Hypothalamus (tissue), 51 donors: ENCODE measurements at regions not wholly inside any gene's neighbourhood (a gene's known extent, or its start where the extent isn't known, plus 50 kb on each side); places are given as distances from the start of the nearest gene placed in this dataset.
"Not testable (repeated sequence)": the region's sequence is repeated elsewhere in the genome, so short reads cannot be mapped to it uniquely, and the experiment has no call there.

ENCODE experiments used
- DNase-seq, 51 donors: peaks; one replicate each; lab custom pipeline; 2025; lab: John Stamatoyannopoulos, UW

DNA sequence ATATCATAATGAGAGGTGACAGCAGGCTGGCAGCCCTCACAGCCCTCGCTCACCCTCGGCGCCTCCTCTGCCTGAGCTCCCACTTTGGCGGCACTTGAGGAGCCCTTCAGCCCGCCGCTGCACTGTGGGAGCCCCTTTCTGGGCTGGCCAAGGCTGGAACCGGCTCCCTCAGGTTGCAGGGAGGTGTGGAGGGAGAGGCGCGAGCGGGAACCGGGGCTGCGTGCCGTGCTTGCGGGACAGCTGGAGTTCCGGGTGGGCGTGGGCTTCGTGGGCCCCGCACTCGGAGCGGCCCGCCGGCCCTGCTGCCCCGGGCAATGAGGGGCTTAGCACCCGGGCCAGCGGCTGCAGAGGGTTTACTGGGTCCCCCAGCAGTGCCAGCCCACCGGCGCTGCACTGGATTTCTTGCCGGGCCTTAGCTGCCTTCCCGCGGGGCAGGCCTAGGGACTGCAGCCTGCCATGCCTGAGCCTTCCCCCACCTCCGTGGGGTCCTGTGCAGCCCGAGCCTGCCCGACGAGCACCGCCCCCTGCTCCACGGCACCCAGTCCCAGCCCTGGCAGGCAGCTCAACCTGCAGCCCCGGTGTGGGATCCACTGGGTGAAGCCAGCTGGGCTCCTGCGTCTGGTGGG lies 147.7 kb downstream of the TLR4 start:
- not testable (repeated sequence) for DNase-seq

DNA sequence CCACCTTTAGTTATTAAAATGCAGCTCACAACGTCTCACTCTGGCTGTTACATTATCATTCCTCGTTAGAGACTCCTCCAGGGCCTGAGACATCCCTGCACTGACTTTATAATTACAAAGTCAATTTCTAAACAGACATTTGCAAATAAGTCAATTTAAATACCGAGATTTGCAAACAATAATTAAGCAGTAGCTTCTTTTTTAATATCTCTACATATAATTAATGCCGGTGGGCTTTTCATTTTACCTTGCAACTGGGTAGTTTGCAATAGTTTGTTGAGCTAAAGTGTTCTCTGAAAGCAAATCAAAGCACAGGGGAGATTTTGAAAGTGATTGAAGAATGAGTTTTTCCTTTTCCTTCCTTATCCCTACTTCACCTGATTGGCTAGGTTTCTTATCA lies 154.4 kb downstream of the TLR4 start:
- DNase-seq = no peak

DNA sequence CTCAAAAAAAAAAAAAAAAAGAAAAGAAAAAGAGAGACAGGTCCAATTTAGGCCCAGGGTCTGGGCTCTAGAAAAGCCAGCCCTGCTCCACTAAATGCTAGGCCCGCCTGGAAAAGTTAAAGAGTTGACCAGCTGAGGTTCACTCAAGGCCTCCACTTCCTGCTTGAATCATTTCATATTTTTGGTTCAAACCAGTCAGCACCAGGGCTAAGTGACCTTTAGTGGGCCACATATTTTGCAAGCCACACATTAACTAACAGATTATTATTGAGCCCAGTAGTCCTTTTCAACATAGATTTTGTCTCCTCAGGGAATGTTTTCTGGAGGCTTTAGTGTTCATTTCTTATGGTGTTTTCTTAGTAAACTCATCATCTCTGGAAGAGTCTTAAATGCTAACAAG lies 156.6 kb downstream of the TLR4 start:
- no peak for DNase-seq

DNA sequence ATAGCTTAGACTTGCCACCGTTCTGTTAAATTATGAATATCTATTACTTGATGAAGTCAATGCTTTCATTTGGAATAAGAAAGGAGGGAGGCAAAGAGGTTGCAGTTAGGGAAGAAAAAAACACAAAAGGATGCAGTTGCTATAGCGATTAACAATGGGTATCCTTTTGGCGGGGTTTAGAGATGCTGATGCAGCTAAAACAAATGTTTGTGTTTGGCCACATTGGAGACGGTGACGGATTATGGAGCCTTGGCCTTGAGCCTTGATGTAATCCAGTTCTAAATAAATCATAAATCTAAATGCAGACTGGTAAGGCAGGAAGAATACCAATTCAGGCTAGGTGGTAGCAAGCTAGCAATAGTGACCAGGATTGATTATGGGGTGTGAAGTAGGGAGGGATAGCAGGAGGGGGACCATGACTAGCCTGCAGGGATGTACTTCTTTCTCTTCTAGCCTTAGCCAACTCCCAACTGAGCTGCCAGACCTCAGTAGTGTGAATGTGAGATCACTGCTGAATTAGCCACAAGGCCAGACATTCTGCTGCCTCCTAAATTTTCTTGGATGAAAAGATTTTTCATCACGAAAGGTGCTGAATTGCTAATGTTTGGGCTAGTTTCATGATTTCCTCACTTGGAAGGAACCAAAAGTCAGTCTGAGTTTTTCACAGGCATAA lies 160.3 kb downstream of the TLR4 start:
- no peak for DNase-seq

DNA sequence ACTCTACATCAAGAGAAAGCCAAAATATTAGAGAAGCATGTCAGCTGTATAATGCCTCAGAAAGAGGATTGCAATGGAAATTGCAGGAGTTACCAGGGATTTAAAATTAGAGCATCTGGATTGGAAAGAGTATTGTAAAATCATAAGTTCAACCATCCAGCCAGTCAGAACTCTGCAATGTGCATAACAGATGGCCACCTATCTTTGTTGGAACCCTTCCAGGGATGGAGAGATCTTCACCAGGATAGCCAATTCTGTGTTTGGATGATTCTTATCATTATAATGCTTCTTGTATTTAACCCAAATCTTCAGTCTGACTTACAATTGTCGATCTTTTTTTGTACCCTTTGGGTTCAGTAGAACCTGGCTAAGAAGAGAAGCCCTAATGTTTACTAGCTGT lies 164.4 kb downstream of the TLR4 start:
- no peak for DNase-seq

DNA sequence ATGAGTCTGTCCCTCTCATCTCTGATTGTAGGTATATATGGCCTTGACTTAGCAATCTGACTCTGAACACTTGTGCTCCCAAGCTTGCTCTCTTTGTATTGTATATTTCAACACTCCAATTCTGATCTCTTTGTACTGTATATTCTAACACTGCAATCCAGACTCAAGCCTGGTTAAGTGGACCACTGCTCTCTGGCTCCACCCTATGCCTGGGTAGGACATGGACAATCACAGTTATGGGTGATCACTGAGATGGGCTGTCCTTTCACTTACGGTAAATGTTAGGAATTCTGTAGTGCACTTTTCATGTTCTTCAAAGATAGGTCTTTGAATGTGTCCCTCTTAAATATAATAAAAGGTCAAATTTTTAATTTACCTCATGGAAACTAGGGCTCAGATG lies 165.1 kb downstream of the TLR4 start:
- no peak for DNase-seq

DNA sequence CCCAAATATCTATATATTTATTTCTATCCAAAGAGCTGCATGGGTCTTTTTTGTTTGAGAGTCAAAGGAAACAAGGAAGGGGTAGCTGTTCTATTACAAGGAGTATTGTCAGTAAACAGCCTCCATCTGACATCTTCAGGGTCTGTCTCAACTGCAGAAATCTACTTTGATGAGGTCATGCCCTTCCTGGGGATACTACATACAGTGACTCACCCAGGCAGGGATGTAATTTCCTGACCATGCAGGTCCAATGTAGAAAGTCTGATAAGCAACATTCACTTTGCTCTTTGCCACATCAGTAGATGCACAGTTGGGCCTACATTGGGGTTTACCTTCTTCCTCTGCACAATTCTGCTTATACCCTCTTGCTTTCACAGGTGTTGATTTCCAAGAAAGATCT lies 165.5 kb downstream of the TLR4 start:
- DNase-seq = no peak

DNA sequence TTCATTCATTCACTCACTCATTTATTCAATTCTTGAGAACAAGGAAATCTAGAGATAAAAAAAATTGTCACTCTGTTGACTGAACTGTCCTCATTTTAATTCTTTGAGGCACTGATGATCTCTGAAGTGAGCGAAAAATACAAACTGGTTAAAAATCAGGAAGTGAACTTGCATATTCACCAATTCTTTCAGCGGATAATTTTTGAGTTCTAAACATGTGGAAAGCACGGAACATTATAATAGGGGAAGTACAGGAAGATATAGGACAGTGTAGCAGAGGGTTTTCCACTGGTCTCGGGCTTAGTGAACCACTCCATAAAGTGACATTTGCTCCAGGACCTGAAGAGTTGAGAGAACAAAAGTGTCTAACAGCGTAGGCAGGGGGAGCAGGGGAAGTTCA lies 169.5 kb downstream of the TLR4 start:
- no peak for DNase-seq

DNA sequence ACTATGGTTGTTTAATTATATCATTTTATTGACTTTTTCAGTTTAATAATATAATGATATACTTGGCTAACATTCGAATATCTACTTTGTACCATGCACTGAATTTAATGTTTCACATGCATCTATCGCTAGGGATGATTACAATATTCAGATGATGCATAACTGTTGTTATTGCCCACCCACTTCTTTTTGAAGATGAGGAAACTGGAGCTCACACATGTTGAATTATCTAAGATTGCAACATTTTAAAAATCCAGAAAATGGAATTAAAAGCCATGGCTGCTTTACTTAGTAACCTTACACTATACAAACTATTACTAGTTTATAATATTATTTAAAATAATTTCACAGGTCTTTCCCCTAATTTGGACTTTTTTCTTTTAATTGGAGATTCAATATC lies 171.7 kb downstream of the TLR4 start:
- no peak for DNase-seq

DNA sequence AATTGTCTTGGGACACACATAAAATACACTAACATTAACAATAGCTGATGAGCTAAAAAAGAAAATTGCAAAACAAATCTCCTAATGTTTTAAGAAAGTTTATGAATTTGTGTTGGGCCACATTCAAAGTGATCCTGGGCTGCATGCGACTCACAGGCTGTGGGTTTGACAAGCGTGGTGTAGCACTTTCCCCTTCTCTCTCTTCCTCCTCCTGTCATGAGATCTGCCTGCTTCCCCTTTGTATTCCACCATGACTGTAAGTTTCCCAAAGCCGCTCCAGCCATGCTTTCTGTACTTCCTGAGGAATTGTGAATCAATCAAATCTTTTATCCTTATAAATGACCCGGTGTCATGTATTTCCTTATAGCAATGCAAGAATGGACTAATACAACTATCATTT lies 178.0 kb downstream of the TLR4 start:
- DNase-seq = no peak

DNA sequence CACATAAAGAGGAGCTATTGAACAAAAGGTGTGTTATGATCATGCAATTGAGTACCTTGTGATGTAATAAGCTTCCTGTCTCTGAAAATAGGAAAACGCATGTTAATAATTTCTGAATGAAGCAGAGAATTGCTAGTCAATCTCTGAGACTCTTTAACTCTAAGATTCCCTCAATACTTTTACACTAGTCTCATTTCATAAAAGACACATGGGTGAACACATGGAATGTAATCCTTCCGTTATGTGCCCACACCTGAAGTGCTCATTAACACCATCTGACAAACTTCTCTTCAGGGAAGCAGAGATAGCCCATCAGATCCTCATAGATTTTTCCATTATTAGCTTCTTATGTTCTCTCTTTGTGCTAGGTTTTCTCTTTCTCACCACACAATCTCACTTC lies 182.4 kb downstream of the TLR4 start:
- DNase-seq = no peak

DNA sequence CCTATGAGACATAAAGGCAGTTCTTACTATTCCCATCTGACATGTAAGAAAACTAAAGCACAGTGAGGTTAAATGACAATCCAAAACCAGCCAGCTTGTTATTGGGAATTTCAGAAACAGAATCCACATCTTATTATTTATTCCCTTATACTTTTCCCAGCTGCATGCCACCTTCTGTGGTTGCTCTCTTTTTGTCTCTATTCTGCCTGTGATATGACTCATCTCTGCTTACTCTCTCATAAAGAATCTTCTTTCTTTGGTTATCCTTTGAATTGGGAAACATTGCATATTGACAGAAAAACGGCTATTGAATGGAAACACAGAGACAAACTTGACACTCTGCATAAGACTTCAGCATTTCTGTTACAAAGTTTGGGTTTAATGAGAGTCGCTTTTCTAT lies 183.2 kb downstream of the TLR4 start:
- no peak for DNase-seq

DNA sequence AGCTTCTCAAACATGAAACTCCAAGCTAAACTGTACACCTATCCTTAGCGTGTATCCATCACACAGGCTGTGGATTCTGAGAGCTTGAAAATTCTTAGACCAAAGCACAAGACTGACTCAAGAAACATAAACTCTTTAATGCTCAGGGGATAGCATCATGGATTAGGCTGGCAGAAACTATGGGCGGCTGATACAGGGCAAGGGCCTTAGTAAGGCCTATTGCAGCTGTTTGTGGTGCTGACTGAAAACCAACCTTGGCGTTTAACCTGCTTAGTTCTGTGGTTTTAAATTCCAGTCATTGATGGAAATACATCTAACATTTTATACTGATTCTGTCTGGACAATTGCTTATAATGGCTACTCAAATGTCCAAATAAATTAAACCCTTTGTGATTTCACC lies 183.7 kb downstream of the TLR4 start:
- no peak for DNase-seq

DNA sequence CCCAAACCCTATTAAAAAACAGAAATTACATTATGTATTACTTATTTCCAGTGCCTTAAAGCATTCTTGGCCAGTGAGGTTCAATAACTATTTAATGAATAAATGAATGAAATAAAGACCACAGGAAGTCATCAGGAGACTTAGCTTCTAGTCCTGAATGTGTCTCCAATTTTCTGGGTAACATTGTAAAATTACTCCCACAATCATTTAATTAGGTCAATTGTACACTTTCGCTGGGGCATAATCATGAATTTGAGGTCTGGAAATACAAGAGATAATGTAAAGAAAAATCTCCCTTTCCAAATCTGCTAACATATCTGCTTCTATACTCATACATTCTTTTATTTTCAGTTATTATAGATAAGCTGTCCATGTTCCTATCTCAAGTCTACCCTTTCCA lies 199.2 kb downstream of the TLR4 start:
- DNase-seq = no peak

DNA sequence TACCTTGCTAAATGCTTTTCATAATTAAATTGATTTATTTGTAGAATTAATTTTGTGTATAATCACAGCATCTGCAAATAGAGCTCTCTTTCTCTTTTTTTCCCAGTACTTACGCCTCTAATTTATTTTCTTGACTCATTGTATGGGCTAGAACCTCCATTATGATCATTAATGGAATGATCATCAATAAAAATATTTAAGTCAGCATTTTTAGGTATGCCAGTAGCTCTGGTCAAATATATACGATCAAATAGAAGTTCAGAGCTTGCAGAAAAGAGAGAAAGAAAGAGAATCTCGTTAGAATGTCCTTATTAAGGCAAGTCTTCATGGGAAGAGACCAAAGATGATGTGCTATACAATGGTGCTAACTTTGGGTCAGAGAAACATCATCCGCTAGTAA lies 202.6 kb downstream of the TLR4 start:
- DNase-seq = no peak

DNA sequence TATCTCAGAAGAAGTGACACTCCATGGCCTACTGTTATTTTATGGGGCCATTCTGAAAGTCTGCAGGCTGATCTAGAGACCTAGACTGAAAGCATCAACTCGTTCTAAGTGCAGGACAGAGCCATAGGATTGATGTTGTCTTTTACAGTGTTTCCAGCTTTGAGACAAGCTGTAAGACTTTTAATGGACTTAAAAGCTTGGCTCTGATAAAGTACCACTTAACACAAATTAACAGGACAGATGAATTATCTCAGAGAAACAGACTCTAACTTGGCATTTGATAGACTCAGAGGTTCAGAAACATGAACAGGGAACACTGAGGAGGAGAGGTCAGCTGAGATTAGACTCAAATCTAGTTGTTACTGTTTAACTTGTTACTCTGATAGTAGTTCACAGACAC lies 203.2 kb downstream of the TLR4 start:
- no peak for DNase-seq

DNA sequence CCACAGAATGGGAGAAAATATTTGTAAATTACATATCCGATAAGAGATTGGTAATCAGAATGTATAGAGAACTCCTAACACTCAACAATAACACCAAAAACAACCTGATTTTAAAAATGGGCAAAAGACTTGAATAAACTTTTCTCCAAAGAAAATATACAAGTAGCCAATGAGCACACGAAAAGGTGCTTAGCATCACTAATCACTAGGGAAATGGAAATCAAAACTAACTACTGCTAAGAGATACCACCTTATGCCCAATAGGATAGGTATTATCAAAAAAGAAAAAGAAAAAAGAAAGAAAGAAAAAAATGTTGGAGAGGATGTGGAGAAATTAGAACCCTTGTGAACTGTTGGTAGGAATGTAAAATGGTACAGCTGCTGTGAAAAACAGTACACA lies 212.1 kb downstream of the TLR4 start:
- DNase-seq = no peak

DNA sequence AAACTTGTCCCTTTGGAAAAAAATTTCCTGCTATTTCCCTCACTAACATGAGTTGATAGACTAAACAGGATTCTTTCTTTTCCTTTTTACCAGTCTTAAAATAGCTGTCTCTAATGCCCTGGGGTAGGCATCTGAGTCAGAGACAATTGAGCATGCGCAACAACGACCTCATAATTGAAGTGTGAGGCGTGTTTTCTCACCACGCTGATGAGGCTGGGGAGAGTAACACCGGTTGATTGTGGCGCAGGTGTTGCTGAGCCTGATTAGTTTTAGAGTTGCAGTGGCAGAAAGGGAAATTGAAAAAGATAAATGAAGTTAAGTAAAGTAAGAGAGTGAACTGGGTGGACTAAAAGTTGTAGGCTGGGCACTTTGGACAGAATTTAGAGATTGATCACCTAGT lies 213.7 kb downstream of the TLR4 start:
- DNase-seq = no peak

DNA sequence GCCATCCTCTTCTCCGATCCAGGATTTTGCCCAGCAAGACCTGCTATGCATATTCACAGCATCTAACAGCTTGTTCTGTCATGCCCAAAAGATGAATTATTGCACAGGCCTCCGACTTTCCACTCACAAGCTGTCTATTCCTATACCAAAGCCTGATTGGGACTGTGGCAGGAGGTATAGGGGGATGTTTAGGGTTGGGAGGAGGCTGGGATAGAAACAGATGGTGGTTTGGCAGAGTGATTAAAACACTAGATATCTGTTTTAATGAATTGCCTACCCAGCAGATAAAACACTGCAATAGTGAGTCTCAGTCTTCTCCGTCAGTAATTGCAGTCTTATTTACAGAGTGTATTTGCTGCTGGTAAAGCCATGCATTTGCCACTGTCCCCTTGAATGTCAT lies 215.3 kb downstream of the TLR4 start:
- no peak for DNase-seq

DNA sequence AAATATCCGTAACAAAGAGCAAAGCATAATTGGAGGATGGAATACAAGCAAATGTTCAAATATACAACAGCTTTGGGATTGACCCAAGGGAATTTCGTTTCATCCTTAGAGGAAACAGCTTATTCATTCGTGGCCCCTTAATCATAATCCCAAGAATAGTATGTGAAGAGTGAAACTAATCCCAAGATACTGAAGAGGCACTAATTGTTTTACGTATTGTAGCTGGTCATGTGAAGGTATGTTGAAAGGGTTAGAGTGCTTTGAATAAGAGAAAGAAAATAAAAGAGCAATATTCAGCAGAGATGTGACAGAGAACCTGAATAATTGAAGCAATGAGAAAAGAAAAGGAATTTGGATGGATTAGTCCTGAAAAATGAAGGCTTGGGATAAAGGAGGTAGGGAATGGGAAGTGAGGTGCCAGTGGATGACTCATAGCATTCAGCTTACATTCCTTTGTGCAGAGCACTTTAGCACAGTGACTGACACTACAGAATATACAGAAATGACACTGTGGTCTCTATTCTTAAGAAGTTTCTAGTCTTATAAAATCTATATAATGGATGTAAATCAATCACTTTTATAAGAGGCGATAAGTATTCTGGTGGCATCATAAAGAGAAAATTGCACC lies 221.9 kb downstream of the TLR4 start:
- no peak for DNase-seq

DNA sequence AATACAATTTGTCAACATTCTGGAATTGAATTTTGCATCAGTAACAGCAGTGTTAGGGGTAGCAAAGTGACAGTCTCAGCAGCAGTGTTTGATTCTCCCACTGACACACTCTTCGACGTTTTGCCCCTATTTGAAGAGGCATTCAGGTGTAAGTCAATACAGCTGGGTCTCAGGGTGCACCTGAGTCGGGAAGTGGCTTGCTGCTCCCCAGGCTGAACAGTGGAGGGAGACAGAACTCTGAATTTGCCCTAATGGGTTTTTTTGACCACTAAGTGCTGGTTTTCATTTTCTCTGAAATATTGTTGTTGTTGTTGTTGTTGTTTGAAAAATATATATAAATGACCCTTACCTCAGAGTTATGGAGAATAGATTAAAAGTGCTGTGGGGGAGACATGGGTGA lies 223.2 kb downstream of the TLR4 start:
- DNase-seq = peak in 1 of 51 donors; percentile 1

DNA sequence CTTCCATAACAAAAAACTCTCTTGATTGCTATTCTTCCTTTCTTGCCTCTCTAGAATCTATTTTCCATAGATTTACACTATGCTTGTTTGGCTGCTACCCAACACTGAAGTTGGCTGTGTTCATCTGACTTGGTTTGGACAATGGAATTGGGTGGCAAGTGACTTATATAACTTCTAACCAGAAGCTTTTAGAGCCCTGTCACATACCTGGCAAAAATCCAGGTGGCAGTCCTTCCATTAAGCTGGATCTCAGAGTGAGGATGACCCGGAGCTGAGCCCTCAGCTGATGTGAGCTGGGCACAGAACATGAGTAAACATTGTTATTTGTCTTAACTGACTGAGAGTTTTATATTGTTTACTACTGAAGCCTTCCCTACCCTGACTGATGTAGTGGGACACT lies 225.7 kb downstream of the TLR4 start:
- DNase-seq = peak in 1 of 51 donors; percentile 10

DNA sequence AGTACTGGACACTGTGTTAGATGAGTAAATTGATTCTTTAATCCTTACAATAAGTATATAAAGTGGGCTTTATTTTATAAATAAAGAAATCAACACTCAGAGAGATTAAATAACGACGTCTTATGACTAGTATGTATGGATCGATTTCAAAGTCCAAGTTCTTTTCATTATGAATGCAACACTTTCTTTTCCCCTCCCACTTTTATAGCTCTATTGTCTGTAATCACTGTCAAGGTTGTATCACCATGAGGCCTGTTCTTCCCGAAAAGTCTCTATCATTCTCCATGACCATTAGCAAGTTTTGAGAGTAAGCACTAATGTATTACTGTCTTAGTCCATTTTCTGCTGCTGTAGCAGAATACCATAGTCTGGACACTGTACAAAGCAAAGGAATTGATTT lies 228.4 kb downstream of the TLR4 start:
- DNase-seq = no peak
